Tibial nerve (tissue), 4 donors: ENCODE measurements at regions not wholly inside any gene's neighbourhood (a gene's known extent, or its start where the extent isn't known, plus 50 kb on each side); places are given as distances from the start of the nearest gene placed in this dataset.

Source experiments
- DNase-seq, 2 donors: peaks; one replicate each; pipeline ENCODE4 v3.0.0-alpha.2; 2019; ENCODE audit warnings: low spot score in 2 of 2
- H3K27ac ChIP-seq, 4 donors: fragments of 200-600 bp; sonication (generic) in 3 of 4; one replicate each; pipeline ENCODE4 v1.5.1; 2017 to 2019; ENCODE audit warnings: mild to moderate bottlenecking in 1 of 4
- H3K27me3 ChIP-seq, 2 donors: fragments of 200-600 bp; sonication (generic) in 1 of 2; one replicate each; pipeline versions ENCODE4 v1.5.1 to v1.6.0; 2017 to 2019
- H3K36me3 ChIP-seq, 3 donors: fragments of 200-600 bp; sonication (generic); one replicate each; pipeline ENCODE4 v1.5.1; 2018 to 2019
- H3K4me1 ChIP-seq, 4 donors: fragments of 200-600 bp; sonication (generic) in 3 of 4; one replicate each; pipeline ENCODE4 v1.5.1; 2017 to 2019
- H3K4me3 ChIP-seq, 4 donors: fragments of 200-600 bp; sonication (generic) in 3 of 4; one replicate each; pipeline ENCODE4 v1.5.1; 2017 to 2019; ENCODE audit warnings: mild to moderate bottlenecking in 1 of 4, moderate library complexity in 1 of 4
- H3K9me3 ChIP-seq, 4 donors: fragments of 200-600 bp; sonication (generic) in 3 of 4; one replicate each; pipeline ENCODE4 v1.5.1; 2017 to 2019
- EP300 ChIP-seq, 2 donors: sonication (generic); formaldehyde crosslinking; IDR thresholded peaks; one replicate each; pipeline ENCODE4 v1.6.1; 2017; ENCODE audit warnings: antibody characterized with exemption in 2 of 2, mild to moderate bottlenecking in 1 of 2
- POLR2A ChIP-seq, 2 donors: fragments of 450-650 bp; IDR thresholded peaks; one replicate each; pipeline ENCODE4 v1.6.1; 2017; ENCODE audit warnings: antibody characterized with exemption in 2 of 2, mild to moderate bottlenecking in 2 of 2, moderate library complexity in 2 of 2
- WGBS, 2 donors: methylation state at CpG; one replicate each; pipeline ENCODE4 v1.1.5; 2018; 5-methylcytosine and 5-hydroxymethylcytosine counted together
- TF ChIP-seq, protein P1 (sequence below), 5 experiments: fragments of 200-600 bp in 3 of 5; fragments of 450-650 bp in 2 of 5; sonication (generic) in 3 of 5; IDR thresholded peaks; one replicate each; pipeline ENCODE4 v1.5.1; 2016 to 2019; ENCODE audit warnings: antibody characterized with exemption in 5 of 5, mild to moderate bottlenecking in 3 of 5, moderate library complexity in 2 of 5

DNA sequence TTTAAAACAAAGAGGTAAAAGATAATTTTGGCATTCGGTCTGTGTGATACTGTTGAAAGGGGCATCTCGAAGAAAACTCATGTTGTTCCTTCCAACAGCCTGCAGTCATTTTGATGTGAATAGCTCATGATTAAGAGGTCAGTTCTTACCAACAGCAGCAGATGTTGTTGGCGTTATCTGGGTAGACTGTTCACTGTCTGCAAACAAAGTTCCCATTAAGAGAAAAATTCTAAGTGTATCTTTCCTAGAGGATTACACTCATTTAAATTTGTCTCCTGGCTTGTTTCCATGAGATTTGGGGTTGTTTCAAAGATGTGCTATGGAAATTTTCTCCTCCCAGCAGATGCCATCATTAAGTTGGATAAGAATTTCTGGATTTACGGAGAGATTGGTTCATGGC, 138.2 kb upstream of the RORB start:
- no peaks in the 10 kb centered on the region for H3K4me1 ChIP-seq
- no peaks in the 10 kb centered on the region for H3K27me3 ChIP-seq
- 46 to 56% methylated on average over 4 of the region's 4 CpGs for WGBS, 2 donors
- H3K4me3 ChIP-seq: no peak overlapping the region
- TF ChIP-seq EP300 (IDR thresholded peaks at IDR 0.05): no peak
- H3K27ac ChIP-seq: no peak overlapping the region
- no peaks in the 10 kb centered on the region for H3K36me3 ChIP-seq
- no peaks in the 10 kb centered on the region for H3K9me3 ChIP-seq
- DNase-seq: no peak

DNA sequence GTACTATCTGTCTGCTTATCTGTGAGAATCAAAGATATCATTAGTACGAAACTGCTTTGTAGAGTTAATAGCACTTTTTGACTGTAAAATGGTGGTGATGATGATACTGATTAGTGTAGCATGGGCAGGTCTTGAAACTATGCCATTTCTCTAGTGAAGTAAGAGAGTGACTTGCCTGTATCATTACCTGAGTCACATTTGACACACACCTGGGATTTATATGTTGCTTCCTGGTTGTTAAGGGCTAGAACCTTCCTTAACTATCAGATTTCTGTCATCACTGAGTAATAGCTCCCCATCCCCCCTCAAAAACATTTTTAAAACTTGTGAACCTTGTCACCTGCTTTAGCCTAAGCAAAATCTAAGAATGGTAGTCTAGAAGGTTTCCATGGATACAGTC, 135.6 kb upstream of the RORB start:
- no peaks in the 10 kb centered on the region for H3K36me3 ChIP-seq
- WGBS, 2 donors: 89 to 90% methylated on average over 1 of the region's 1 CpG
- no peak overlapping the region for H3K27ac ChIP-seq
- H3K27me3 ChIP-seq: no peaks in the 10 kb centered on the region
- no peak for TF ChIP-seq POLR2A (IDR thresholded peaks at IDR 0.05)
- no peak for TF ChIP-seq EP300 (IDR thresholded peaks at IDR 0.05)
- TF ChIP-seq, protein P1, sequence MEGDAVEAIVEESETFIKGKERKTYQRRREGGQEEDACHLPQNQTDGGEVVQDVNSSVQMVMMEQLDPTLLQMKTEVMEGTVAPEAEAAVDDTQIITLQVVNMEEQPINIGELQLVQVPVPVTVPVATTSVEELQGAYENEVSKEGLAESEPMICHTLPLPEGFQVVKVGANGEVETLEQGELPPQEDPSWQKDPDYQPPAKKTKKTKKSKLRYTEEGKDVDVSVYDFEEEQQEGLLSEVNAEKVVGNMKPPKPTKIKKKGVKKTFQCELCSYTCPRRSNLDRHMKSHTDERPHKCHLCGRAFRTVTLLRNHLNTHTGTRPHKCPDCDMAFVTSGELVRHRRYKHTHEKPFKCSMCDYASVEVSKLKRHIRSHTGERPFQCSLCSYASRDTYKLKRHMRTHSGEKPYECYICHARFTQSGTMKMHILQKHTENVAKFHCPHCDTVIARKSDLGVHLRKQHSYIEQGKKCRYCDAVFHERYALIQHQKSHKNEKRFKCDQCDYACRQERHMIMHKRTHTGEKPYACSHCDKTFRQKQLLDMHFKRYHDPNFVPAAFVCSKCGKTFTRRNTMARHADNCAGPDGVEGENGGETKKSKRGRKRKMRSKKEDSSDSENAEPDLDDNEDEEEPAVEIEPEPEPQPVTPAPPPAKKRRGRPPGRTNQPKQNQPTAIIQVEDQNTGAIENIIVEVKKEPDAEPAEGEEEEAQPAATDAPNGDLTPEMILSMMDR (IDR thresholded peaks at IDR 0.05): no peak
- H3K9me3 ChIP-seq: no peaks in the 10 kb centered on the region
- H3K4me1 ChIP-seq: no peaks in the 10 kb centered on the region
- DNase-seq: no peak
- H3K4me3 ChIP-seq: no peak overlapping the region

DNA sequence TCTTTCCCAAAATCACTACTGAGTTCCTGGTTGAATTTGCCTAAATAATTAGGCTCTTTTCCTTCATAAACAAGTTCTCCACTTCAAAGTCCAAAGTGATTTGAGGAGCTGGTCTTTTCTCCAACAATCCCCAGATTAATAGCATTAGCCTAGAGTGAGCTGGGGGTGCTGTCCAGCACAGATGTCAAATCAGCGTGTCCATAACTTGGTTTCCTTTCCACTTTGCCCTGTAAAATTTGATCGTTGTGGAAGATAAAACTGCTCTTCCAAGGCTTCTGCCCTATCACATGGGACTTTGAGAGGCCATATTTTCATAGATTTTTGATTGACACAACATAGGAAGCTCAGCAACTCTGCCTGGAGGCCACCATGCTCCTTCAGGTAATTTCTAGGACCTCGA, 134.7 kb upstream of the RORB start:
- WGBS, 2 donors: 67 to 75% methylated on average over 3 of the region's 3 CpGs
- no peak for DNase-seq
- H3K27ac ChIP-seq: no peak overlapping the region
- no peak overlapping the region for H3K4me3 ChIP-seq
- H3K4me1 ChIP-seq: no peaks in the 10 kb centered on the region
- TF ChIP-seq, protein P1 (IDR thresholded peaks at IDR 0.05): no peak
- TF ChIP-seq POLR2A (IDR thresholded peaks at IDR 0.05): no peak
- TF ChIP-seq EP300 (IDR thresholded peaks at IDR 0.05): no peak
- H3K36me3 ChIP-seq: no peaks in the 10 kb centered on the region
- no peaks in the 10 kb centered on the region for H3K9me3 ChIP-seq
- H3K27me3 ChIP-seq: no peaks in the 10 kb centered on the region

DNA sequence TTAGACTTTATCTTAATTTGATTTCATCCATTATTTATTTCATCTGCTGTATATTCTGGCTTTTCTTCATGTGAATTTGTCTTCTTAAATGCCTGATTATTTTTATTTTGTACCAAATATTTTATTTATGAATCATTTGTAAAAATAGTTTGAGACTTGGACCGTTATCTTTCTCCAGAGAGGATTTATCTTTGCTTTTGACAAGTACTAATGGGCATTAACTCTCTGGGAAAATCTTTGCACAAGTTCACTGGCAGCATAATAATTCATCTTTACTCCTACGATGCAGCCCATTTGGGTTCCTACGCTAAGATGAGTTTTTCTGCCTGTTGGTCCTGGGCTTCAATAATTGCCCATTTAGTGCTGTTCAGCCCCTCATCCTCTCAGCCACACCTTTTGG, 131.0 kb upstream of the RORB start:
- TF ChIP-seq, protein P1 (IDR thresholded peaks at IDR 0.05): no peak
- TF ChIP-seq EP300 (IDR thresholded peaks at IDR 0.05) (no peak), POLR2A (IDR thresholded peaks at IDR 0.05) (no peak)
- H3K4me1 ChIP-seq: no peaks in the 10 kb centered on the region
- no peak overlapping the region for H3K4me3 ChIP-seq
- no peak overlapping the region for H3K27ac ChIP-seq
- 85 to 87% methylated on average over 3 of the region's 3 CpGs for WGBS, 2 donors
- H3K36me3 ChIP-seq: no peaks in the 10 kb centered on the region
- no peak for DNase-seq
- H3K27me3 ChIP-seq: no peaks in the 10 kb centered on the region
- H3K9me3 ChIP-seq: no peaks in the 10 kb centered on the region

DNA sequence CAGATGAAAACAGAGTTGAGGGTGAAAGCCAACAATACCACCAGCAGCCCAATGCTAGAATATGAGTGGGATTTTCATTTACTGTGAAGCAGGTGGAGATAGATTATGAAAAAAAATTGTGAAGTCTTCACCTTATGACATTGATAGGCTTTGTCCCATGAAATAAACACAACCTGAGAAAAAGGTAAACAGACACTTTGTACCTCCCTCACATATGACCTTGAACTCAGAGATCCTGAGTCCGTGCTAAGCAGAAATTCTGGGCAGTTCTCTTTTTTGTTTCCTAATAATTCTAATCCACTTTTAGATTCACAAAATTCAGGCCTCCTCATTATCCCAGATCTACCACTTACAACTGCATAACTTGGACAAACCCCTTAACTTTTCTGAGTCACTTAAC, 127.3 kb upstream of the RORB start:
- TF ChIP-seq EP300 (IDR thresholded peaks at IDR 0.05) (no peak), POLR2A (IDR thresholded peaks at IDR 0.05) (no peak)
- TF ChIP-seq, protein P1 (IDR thresholded peaks at IDR 0.05): no peak
- Histone ChIP-seq H3K9me3 (no peaks in the 10 kb centered on the region), H3K27ac (no peak overlapping the region), H3K4me3 (no peak overlapping the region), H3K27me3 (no peaks in the 10 kb centered on the region), H3K36me3 (no peaks in the 10 kb centered on the region), H3K4me1 (no peaks in the 10 kb centered on the region)
- DNase-seq: no peak
- 63 to 78% methylated on average over 1 of the region's 1 CpG for WGBS, 2 donors

DNA sequence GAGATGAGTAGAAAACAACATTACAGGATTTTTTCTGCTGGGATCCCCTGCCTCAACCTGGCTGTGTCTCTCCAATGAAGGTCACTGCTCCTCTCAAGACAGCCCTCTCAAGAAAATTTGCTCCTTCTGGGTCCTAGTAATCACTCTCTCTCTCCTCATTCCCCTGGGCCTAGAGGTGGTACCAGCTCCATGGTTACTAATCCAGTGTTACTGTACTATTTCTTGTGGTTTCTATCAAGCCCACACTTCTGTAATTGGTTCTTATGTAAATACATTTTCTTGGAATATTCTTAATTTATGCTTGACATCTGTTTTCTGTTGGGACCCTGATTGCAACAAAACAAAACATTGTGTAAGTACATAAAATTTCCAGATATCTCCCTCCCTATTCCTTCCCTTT, 123.8 kb upstream of the RORB start:
- Histone ChIP-seq H3K4me3 (no peak overlapping the region), H3K27me3 (no peaks in the 10 kb centered on the region), H3K36me3 (no peaks in the 10 kb centered on the region), H3K9me3 (no peaks in the 10 kb centered on the region), H3K4me1 (no peaks in the 10 kb centered on the region), H3K27ac (no peak overlapping the region)
- no peak for TF ChIP-seq EP300 (IDR thresholded peaks at IDR 0.05)
- TF ChIP-seq, protein P1 (IDR thresholded peaks at IDR 0.05): no peak
- DNase-seq: no peak
